CD4-positive, alpha-beta T cell (primary cell): ENCODE measurements at regions not wholly inside any gene's neighbourhood (a gene's known extent, or its start where the extent isn't known, plus 50 kb on each side); places are given as distances from the start of the nearest gene placed in this dataset.

Experiments used
- ATAC-seq: fragments of 200-7000 bp; cut with Tn5 transposase; one replicate; pipeline ENCODE4 v1.10.0; 2022; ENCODE audit warnings: mild to moderate bottlenecking; ENCODE audit not compliant: poor library complexity
- CTCF ChIA-PET: fragments of 350-600 bp; sonication (Branson Sonifier 250); formaldehyde crosslinking; loops from one replicate; lab custom pipeline; 2021; ENCODE audit warnings: antibody characterized with exemption, inconsistent platforms; lab: Charles Lee
- POLR2A ChIA-PET: fragments of 350-600 bp; sonication (Branson Sonifier 250); formaldehyde crosslinking; loops from one replicate; lab custom pipeline; 2021; ENCODE audit warnings: antibody characterized with exemption, inconsistent platforms; lab: Charles Lee
- DNase-seq, 14 experiments: peaks; one replicate each; pipeline ENCODE4 v3.0.0-alpha.2; 2013 to 2020; ENCODE audit warnings: mixed read lengths in 2 of 14
- H3K27ac ChIP-seq, 2 donors: one replicate each; pipeline versions ENCODE4 v1.5.1 to v1.7.0; 2013; ENCODE audit warnings: low read length in 2 of 2, low read depth in 1 of 2, mild to moderate bottlenecking in 1 of 2
- H3K27me3 ChIP-seq, 2 experiments: 1 replicate in 1 of 2; 2 replicates in 1 of 2; pipeline versions ENCODE4 v1.6.1 to v1.7.0; 2013; ENCODE audit warnings: low read length in 2 of 2, control low read depth in 1 of 2, mild to moderate bottlenecking in 1 of 2, moderate library complexity in 1 of 2; ENCODE audit not compliant: insufficient read depth in 2 of 2, control insufficient read depth in 1 of 2
- H3K36me3 ChIP-seq: one replicate; pipeline ENCODE4 v1.6.1; 2013; ENCODE audit warnings: low read length, control low read depth; ENCODE audit not compliant: insufficient read depth
- H3K4me1 ChIP-seq: one replicate; pipeline ENCODE4 v1.6.1; 2013; ENCODE audit warnings: low read length, control low read depth; ENCODE audit not compliant: insufficient read depth
- H3K4me3 ChIP-seq: one replicate; pipeline ENCODE4 v1.5.1; 2013; ENCODE audit warnings: mild to moderate bottlenecking, low read length, moderate library complexity
- H3K9me3 ChIP-seq, 2 experiments: 1 replicate in 1 of 2; 2 replicates in 1 of 2; pipeline versions ENCODE4 v1.6.1 to v1.7.0; 2013; ENCODE audit warnings: low read length in 2 of 2, mild to moderate bottlenecking in 2 of 2, control low read depth in 1 of 2, moderate library complexity in 1 of 2; ENCODE audit not compliant: control insufficient read depth in 1 of 2, insufficient read depth in 1 of 2
- H3K27ac Mint-ChIP-seq: one replicate; pipeline ENCODE4 v1.8.0; 2020; ENCODE audit warnings: mixed read lengths
- H3K27me3 Mint-ChIP-seq: one replicate; pipeline ENCODE4 v1.8.0; 2021; ENCODE audit warnings: mixed read lengths
- H3K36me3 Mint-ChIP-seq: one replicate; pipeline ENCODE4 v1.8.0; 2021; ENCODE audit warnings: low read depth, mixed read lengths
- H3K4me1 Mint-ChIP-seq: one replicate; pipeline ENCODE4 v1.8.0; 2021; ENCODE audit warnings: low read depth, mixed read lengths
- H3K4me3 Mint-ChIP-seq: one replicate; pipeline ENCODE4 v1.8.0; 2020; ENCODE audit warnings: mild to moderate bottlenecking, mixed read lengths
- H3K9me3 Mint-ChIP-seq: one replicate; pipeline ENCODE4 v1.8.0; 2020; ENCODE audit warnings: mixed read lengths
- CTCF ChIP-seq: fragments of 200-600 bp; IDR thresholded peaks from one replicate; pipeline ENCODE4 v1.8.0; 2022; ENCODE audit warnings: antibody characterized with exemption, mild to moderate bottlenecking
- intact Hi-C, 2 experiments: fragments of 100-400 bp; cut with DNase I in 1 of 2; cut with micrococcal nuclease in 1 of 2; formaldehyde crosslinking; loops; one replicate each; pipeline versions ENCODE4 v1.15.1 to v1.9.0; 2023 to 2025; cut with DNase I, micrococcal nuclease

DNA sequence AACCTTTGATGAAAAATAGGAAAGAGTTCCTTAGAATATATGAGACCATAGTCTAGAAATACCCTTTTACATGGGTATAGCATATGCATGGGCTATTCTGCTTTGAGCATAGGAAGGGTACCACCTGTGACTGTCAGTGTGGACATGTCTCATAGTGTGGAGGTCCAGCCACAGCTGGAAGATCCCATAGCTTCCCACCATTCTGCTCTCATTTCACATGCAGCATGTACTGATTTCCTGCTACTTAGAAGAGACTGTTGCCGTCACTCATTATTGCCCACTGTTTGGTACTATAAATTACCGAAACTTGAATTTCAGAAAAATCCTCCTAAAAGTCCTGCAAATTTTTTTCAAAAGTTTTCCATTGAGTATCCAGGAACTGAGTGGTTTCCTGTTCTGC lies 477.8 kb upstream of the DAB2 start:
- no peaks in the 10 kb centered on the region for H3K4me1 Mint-ChIP-seq

GRCh38 chr5:39898731-39899130 lies 474.0 kb upstream of the DAB2 start:
- H3K27ac ChIP-seq = no peak overlapping the region
- Mint-ChIP-seq H3K4me1 (no peaks in the 10 kb centered on the region), H3K9me3 (no peaks in the 10 kb centered on the region), H3K27ac (no peak overlapping the region), H3K36me3 (no peaks in the 10 kb centered on the region), H3K27me3 (peaks cover 27% of the 10 kb centered on the region), H3K4me3 (no peak overlapping the region)
- no peaks in the 10 kb centered on the region for H3K36me3 ChIP-seq
- no peaks in the 10 kb centered on the region for H3K27me3 ChIP-seq
- no peaks in the 10 kb centered on the region for H3K4me1 ChIP-seq
- no peak for TF ChIP-seq CTCF
- no peaks in the 10 kb centered on the region for H3K9me3 ChIP-seq
- H3K4me3 ChIP-seq = no peak overlapping the region
- CTCF ChIA-PET = no interaction called here
- POLR2A ChIA-PET = no interaction called here
- no peak for DNase-seq
- no peak for ATAC-seq
- intact Hi-C loops = no loop called here

More for the DNA sequence above, 477.8 kb upstream of the DAB2 start:
- peaks cover 0 to 4% of the 10 kb centered on the region in 2 experiments for H3K27me3 ChIP-seq
- H3K4me1 ChIP-seq = no peaks in the 10 kb centered on the region
- no peak overlapping the region for H3K27ac ChIP-seq
- no peak for TF ChIP-seq CTCF
- H3K36me3 Mint-ChIP-seq = no peaks in the 10 kb centered on the region
- DNase-seq (no peak), ATAC-seq (no peak)
- no peak overlapping the region for H3K4me3 Mint-ChIP-seq
- intact Hi-C loops = no loop called here
- ChIA-PET CTCF (no interaction called here), POLR2A (interaction anchor here (0.6 kb wide), 1 partner anchor 1413 kb away, joined by 4 read pairs; no protein-coding TSS in a partner anchor)
- no peak overlapping the region for H3K4me3 ChIP-seq
- no peak overlapping the region for H3K27ac Mint-ChIP-seq
- peaks cover 37% of the 10 kb centered on the region for H3K27me3 Mint-ChIP-seq
- no peaks in the 10 kb centered on the region for H3K9me3 ChIP-seq
- no peaks in the 10 kb centered on the region for H3K9me3 Mint-ChIP-seq
- no peaks in the 10 kb centered on the region for H3K36me3 ChIP-seq

- DNase-seq = no peak
- POLR2A ChIA-PET = no interaction called here
- CTCF ChIA-PET = no interaction called here
These were observed 471.9 kb upstream of the DAB2 start for GRCh38 chr5:39896706-39897105.

More at GRCh38 chr5:39896706-39897105, 471.9 kb upstream of the DAB2 start:
- Histone ChIP-seq H3K36me3 (no peaks in the 10 kb centered on the region), H3K9me3 (no peaks in the 10 kb centered on the region), H3K4me3 (no peak overlapping the region), H3K27ac (no peak overlapping the region), H3K4me1 (no peaks in the 10 kb centered on the region), H3K27me3 (no peaks in the 10 kb centered on the region)
- H3K36me3 Mint-ChIP-seq = no peaks in the 10 kb centered on the region
- H3K27ac Mint-ChIP-seq = no peak overlapping the region
- H3K4me3 Mint-ChIP-seq = no peak overlapping the region
- no peaks in the 10 kb centered on the region for H3K4me1 Mint-ChIP-seq
- H3K9me3 Mint-ChIP-seq = no peaks in the 10 kb centered on the region
- no peak for TF ChIP-seq CTCF
- H3K27me3 Mint-ChIP-seq = peaks cover 24% of the 10 kb centered on the region
- no peak for ATAC-seq
- intact Hi-C loops = no loop called here
